Pulmonary artery endothelial cell (primary cell): ENCODE measurements at regions not wholly inside any gene's neighbourhood (a gene's known extent, or its start where the extent isn't known, plus 50 kb on each side); places are given as distances from the start of the nearest gene placed in this dataset.

Experiments used
- DNase-seq: peaks from one replicate; pipeline ENCODE4 v3.0.0-alpha.2; 2011; ENCODE audit warnings: low read depth, low spot score

DNA sequence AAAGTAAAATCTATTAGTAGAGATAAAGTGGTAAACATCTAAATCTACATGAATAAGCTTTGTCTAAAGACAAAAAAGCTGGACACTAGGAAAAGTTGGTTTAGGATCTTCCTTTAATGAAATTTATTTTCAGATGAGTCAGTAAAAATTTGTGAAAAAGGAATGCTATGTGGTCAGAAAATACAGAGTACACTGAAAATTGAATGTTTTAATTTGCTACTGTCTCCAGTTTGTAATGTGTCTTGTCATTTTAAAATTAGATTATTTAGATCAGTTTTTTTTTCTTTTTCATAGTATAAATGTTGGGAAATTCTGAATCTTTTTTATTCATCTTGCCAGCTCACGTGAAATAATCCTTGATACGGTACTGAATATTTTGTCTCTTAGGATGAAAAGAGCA lies 56.9 kb downstream of the SLITRK6 start:
- DNase-seq = no peak

DNA sequence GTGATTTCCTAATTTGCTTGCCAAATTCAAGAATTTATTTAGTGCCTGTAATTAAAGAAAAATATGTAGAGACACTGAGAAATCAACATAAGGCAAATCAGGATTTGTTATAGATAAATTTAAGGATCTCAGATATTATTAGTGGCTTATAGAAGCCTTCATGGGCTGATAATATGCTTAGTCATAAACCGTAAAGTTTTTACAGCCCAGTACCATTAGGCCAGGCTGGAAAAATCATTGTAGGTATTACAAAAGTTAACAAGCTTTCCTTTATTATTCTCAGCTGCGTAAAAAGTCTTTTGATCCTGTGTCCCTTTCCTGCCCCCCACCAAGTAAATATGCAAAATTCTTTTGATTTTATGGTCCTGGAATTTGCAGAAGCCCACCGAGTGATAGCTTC lies 58.2 kb downstream of the SLITRK6 start:
- DNase-seq = no peak

DNA sequence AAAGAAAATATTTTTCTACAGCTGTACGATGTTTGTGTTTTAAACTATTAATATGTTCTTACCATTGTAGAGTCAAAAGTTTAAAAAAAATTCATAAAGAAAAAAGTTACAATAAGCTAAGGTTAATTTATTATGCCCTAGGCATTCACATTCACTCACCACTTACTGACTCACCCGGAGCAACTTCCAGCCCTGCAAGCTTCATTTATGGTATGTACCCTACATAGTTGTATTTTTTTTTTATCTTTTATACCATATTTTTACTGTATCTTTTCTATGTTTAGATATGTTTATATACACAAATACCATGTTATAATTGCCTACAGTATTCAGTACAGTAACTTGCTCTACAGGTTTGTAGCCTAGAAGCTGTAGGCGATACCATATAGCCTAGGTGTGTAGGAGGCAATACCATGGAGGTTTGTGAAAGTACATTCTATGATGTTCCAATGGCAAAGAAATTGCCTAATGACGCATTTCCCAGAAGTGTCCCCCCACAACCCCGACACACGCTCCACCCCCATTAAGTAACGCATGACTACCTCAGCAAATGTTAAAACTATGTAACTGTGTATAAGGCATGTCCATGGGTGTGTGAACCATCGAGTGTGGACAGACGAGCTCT lies 60.4 kb downstream of the SLITRK6 start:
- no peak for DNase-seq

- DNase-seq = no peak
Measured at GRCh38 chr13:85737952-85738351, 61.3 kb downstream of the SLITRK6 start.

- no peak for DNase-seq
Measured at GRCh38 chr13:85729296-85729695, 69.9 kb downstream of the SLITRK6 start.

- DNase-seq = no peak
Measured at GRCh38 chr13:85728811-85729210, 70.4 kb downstream of the SLITRK6 start.

DNA sequence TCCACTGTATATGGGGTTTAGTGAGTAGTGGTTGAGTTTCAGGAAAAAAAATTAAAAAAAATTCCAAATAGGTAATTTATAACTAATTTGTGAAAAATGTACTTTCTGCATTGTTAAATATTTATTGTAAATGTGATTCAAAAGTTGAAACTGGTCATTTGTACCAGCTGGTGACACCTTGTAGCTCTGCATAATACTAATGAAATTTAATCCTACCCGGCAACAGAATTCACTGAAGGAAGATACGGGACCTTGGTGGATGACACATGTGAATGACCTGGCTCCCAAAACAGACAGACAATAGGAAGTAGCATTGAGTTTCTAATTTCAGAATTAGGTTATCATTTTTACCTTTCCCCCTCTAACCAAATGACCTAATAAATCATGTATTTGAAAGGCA lies 73.8 kb downstream of the SLITRK6 start:
- DNase-seq = no peak

GRCh38 chr13:85724546-85725432 lies 74.4 kb downstream of the SLITRK6 start:
- DNase-seq = no peak

- DNase-seq = no peak
Measured at GRCh38 chr13:85719749-85720148, 79.5 kb downstream of the SLITRK6 start.

- DNase-seq = no peak
Measured at GRCh38 chr13:85717921-85718320, 81.3 kb downstream of the SLITRK6 start.

GRCh38 chr13:85710545-85710944 lies 88.7 kb downstream of the SLITRK6 start:
- DNase-seq = no peak

DNA sequence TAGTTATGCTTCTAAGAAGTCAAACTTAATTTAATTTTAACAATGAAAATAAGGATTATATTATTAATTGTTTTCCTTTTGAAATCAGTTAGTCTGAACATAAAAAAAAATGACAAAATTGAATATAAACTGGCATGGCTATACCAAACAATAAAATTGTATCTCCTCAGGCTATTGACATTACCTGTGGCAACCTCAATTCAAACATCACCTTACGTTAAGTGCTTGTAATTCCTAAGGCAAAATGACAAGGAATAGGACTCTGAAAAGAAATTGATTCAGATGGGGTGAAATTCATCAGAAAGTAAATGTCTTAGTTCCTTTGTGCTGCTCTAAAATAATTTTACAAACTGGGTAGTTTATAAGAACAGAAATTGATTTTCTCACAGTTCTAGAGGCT lies 89.5 kb downstream of the SLITRK6 start:
- DNase-seq = no peak

DNA sequence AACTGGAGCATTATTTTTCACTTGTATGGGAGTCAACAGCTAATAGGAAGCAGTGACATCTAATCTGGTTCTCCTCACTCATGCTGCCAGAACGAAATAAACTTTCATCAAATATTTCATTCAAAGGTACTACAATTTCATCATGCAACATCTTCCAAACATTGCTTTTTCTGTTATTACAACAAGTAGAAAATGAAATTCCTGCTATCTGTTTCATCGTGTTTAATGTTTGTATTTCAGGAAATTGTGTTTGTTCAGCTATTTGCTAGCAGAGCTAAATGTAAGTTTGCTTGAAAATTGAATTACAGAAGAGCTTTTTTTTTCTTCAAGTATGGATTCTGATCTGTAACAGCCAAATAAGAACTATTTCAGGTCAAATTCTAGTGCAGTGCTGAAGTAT lies 90.1 kb downstream of the SLITRK6 start:
- DNase-seq = no peak

DNA sequence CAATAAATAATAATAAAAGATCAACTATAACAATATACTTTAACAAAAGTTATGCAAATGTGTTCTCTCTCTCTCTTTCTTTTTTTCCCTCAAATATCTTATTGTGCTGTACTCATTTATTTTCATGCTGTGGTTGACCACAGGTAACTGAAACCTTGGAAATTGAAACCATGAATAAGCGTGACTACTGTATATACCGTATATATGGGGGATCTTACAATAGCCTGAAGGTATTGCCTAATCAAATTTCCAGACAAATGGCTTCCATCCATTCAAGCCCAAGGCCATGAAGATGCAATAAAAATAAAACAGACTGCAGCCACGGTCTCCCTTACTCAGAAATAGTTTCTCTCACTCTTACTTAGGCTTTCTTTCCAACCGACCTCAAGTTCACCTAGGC lies 98.3 kb downstream of the SLITRK6 start:
- DNase-seq = no peak

- no peak for DNase-seq
Measured at GRCh38 chr13:85698256-85698655, 101.0 kb downstream of the SLITRK6 start.

GRCh38 chr13:85694992-85695391 lies 104.2 kb downstream of the SLITRK6 start:
- DNase-seq = no peak

DNA sequence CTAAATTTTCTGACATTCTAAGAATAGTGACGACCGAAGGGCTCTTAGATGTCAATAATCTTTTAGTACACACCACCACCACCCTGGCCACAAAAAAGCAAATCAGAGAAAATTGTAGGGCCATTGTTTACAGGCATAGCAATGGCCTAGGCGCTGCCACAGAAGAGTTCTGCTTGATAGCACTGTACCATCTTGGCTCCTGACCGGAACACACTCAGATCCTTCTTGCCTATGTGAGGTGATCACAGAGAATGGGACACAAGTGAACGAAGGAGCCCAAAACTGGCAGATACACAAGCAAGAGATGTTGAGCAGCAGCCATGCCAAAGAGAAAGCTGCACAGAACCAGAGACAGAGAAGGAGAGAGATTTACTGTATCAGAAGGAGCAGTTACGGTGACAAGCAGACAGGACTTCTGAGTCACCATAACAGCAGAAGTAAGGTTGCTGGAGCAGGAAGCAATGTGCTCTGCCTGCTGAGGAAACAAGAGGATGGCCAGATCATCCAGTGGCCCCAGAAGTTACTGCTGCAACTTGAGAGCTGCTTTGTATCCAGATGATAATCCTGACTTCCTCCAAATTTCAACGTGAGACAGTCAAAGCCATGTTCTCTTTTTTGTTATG lies 105.2 kb downstream of the SLITRK6 start:
- DNase-seq = no peak

DNA sequence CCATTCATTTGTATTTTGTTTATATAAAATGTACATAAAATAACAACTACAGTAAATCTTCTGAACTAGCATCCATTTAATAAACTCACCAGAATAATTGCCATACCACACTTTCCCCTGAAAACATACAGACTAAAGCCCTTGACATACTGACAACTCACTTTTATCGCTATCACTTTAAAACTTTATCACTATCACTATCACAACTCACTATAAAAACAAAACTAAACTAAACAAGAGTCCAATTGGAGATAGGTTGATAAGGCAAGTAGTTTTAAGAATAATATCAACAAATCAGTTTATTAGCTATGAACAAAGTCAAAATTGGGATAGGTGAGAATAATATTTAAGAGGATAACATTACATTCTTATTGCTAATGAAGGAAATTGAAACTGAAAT lies 108.9 kb downstream of the SLITRK6 start:
- DNase-seq = no peak

DNA sequence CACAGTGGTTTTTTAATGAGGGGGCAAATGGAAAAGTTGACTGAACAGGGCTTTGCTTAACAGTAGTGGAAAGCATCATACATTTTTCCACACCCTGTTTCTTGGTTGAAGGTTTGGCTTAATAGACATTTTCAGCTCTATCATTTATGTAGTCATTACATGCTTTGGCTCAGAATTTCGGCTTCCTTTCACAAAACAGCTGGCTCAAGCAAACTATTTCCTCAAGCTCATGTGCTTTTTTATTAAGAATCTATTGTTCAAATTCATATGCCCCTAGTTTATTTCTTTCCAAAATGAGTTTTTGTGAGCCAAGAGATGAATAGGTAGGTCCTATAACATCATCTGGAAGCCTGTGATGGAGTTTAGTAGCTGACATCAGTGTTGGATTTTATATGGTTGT lies 113.8 kb downstream of the SLITRK6 start:
- no peak for DNase-seq

GRCh38 chr13:85675151-85675907 lies 123.9 kb downstream of the SLITRK6 start:
- no peak for DNase-seq

- no peak for DNase-seq
Measured at GRCh38 chr13:85671336-85671735, 127.9 kb downstream of the SLITRK6 start.

DNA sequence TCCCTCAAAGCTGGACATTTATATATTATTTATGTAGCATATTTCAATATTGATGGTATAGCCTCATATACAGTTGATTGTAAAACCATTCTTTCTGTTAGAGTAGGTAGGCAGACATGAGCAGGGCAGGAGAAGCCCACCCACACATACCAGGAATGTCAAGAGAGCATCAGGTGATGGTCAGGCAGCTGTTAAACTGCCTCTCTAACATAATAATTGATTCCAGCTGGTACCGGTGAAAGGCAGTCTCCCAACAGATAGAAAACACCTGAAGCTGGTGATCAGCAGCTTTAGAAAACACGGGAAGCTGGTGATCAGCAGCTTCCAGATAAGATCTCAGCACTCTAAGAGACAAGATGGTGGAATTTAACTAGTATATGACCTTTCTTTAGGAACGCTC lies 132.9 kb downstream of the SLITRK6 start:
- no peak for DNase-seq
